ENCODE measurements at regions not wholly inside any gene's neighbourhood (a gene's known extent, or its start where the extent isn't known, plus 50 kb on each side); places are given as distances from the start of the nearest gene placed in this dataset.

GRCh38 chr17:55582897-55583296, 71.6 kb upstream of the SMIM36 start:
- DNase-seq, result no peak

- DNase-seq, result no peak
Observed at GRCh38 chr17:55580596-55581133, 69.4 kb upstream of the SMIM36 start.

- DNase-seq, result peak in 3 of 4 experiments; percentile 43 to 77 (median 57)
Observed at GRCh38 chr17:55577687-55578086, 66.4 kb upstream of the SMIM36 start.

GRCh38 chr17:55576996-55577586, 65.8 kb upstream of the SMIM36 start:
- DNase-seq, result peak; percentile 65 to 88 (median 84)

- DNase-seq, result peak; percentile 22 to 69 (median 49)
Observed at GRCh38 chr17:55576237-55576995, 65.2 kb upstream of the SMIM36 start.

GRCh38 chr17:55575058-55575636, 63.9 kb upstream of the SMIM36 start:
- DNase-seq, result peak in 3 of 4 experiments; percentile 19 to 66 (median 42)

GRCh38 chr17:55572599-55572998, 61.3 kb upstream of the SMIM36 start:
- no peak for DNase-seq

GRCh38 chr17:55572139-55572538, 60.9 kb upstream of the SMIM36 start:
- DNase-seq, result no peak

- DNase-seq, result no peak
Observed at GRCh38 chr17:55571095-55571494, 59.8 kb upstream of the SMIM36 start.

- DNase-seq, result no peak
Observed at GRCh38 chr17:55570391-55570790, 59.1 kb upstream of the SMIM36 start.

- DNase-seq, result no peak
Observed at GRCh38 chr17:55567240-55568214, 56.3 kb upstream of the SMIM36 start.

- no peak for DNase-seq
Observed at GRCh38 chr17:55564081-55564480, 52.8 kb upstream of the SMIM36 start.

- no peak for DNase-seq
Observed at GRCh38 chr17:55563363-55563762, 52.1 kb upstream of the SMIM36 start.

GRCh38 chr17:55561973-55562495, 50.8 kb upstream of the SMIM36 start:
- DNase-seq, result no peak

- no peak for DNase-seq
Observed at GRCh38 chr17:55561316-55561972, 50.2 kb upstream of the SMIM36 start.
